ENCODE measurements at regions not wholly inside any gene's neighbourhood (a gene's known extent, or its start where the extent isn't known, plus 50 kb on each side); places are given as distances from the start of the nearest gene placed in this dataset.
A peak's percentile ranks its signal among the peaks of the same experiment; 100 is the strongest.

- Histone ChIP-seq H3K4me3 (no peak overlapping the region), H3K27me3 (no peaks in the 10 kb centered on the region), H3K36me3 (no peaks in the 10 kb centered on the region), H3K27ac (peak overlapping the region; percentile 92 to 93), H3K4me1 (peaks cover 18 to 21% of the 10 kb centered on the region in 2 donors), H3K9me3 (no peaks in the 10 kb centered on the region)
- intact Hi-C loops (cut with DNase I; ENCODE audit: low total_unique reads) = no loop called here
- DNase-seq = no peak
- TF ChIP-seq POLR2A (IDR thresholded peaks at IDR 0.05) (no peak), CTCF (IDR thresholded peaks at IDR 0.05) (no peak)
These were observed 150.7 kb downstream of the TOMM20 start for GRCh38 chr1:234977875-234978396.

GRCh38 chr1:234976861-234977680 is 151.6 kb downstream of the TOMM20 start:
- Histone ChIP-seq H3K27me3 (no peaks in the 10 kb centered on the region), H3K4me1 (peaks cover 18 to 21% of the 10 kb centered on the region in 2 donors), H3K27ac (peak overlapping the region; percentile 92 to 93), H3K4me3 (no peak overlapping the region), H3K9me3 (no peaks in the 10 kb centered on the region), H3K36me3 (no peaks in the 10 kb centered on the region)
- intact Hi-C loops (cut with DNase I; ENCODE audit: low total_unique reads) = no loop called here
- DNase-seq = peak in 1 of 2 donors; percentile 9
- TF ChIP-seq POLR2A (IDR thresholded peaks at IDR 0.05) = no peak
- TF ChIP-seq CTCF (IDR thresholded peaks at IDR 0.05) = no peak

- no peak overlapping the region for H3K4me3 ChIP-seq
- peak overlapping the region in 1 of 2 donors; percentile 29 for H3K27ac ChIP-seq
- peak in 1 of 2 donors; percentile 12 for DNase-seq
- peaks cover 21% of the 10 kb centered on the region in 2 donors for H3K4me1 ChIP-seq
- TF ChIP-seq POLR2A (IDR thresholded peaks at IDR 0.05) (no peak), CTCF (IDR thresholded peaks at IDR 0.05) (no peak)
- H3K27me3 ChIP-seq = no peaks in the 10 kb centered on the region
- H3K9me3 ChIP-seq = no peaks in the 10 kb centered on the region
- intact Hi-C loops (cut with DNase I; ENCODE audit: low total_unique reads) = no loop called here
- no peaks in the 10 kb centered on the region for H3K36me3 ChIP-seq
These were observed 152.4 kb downstream of the TOMM20 start for GRCh38 chr1:234975941-234976860.

- Histone ChIP-seq H3K4me1 (peaks cover 13 to 24% of the 10 kb centered on the region in 2 donors), H3K27me3 (no peaks in the 10 kb centered on the region), H3K9me3 (no peaks in the 10 kb centered on the region), H3K36me3 (no peaks in the 10 kb centered on the region), H3K4me3 (no peak overlapping the region), H3K27ac (peak overlapping the region; percentile 21 to 29)
- TF ChIP-seq CTCF (IDR thresholded peaks at IDR 0.05) (no peak), POLR2A (IDR thresholded peaks at IDR 0.05) (no peak)
- intact Hi-C loops (cut with DNase I; ENCODE audit: low total_unique reads) = no loop called here
- peak; percentile 13 to 31 for DNase-seq
These were observed 153.3 kb downstream of the TOMM20 start for GRCh38 chr1:234975122-234975940.

Data from uterus (tissue), 3 donors.